GM12878 (cell line): ENCODE measurements at regions not wholly inside any gene's neighbourhood (a gene's known extent, or its start where the extent isn't known, plus 50 kb on each side); places are given as distances from the start of the nearest gene placed in this dataset.

Source experiments
- ATAC-seq: fragments of 200-7000 bp; cut with Tn5 transposase; 3 replicates; pipeline ENCODE4 v1.9.1; 2020; ENCODE audit warnings: mild to moderate bottlenecking, moderate library complexity
- BruUV-seq: library from RNA; stranded (reverse); fragments of 400-500 nt; replicated peaks from 2 replicates; lab custom pipeline; 2021; lab: Mats Ljungman, UMichigan
- CTCF ChIA-PET: fragments of 300-600 bp; sonication (Branson Sonifier 250); formaldehyde crosslinking; extraction: SDS; loops from one replicate; lab custom pipeline; 2021; ENCODE audit warnings: inconsistent platforms; lab: Yijun Ruan, JAX
- POLR2A ChIA-PET: fragments of 350-600 bp; formaldehyde crosslinking; extraction: SDS; loops from one replicate; lab custom pipeline; 2021; ENCODE audit warnings: inconsistent platforms; lab: Charles Lee
- RAD21 ChIA-PET: fragments of 300-600 bp; sonication (Branson Sonifier 250); formaldehyde crosslinking; loops from one replicate; lab custom pipeline; 2023; ENCODE audit warnings: antibody characterized with exemption; ENCODE audit not compliant: unreplicated experiment; lab: Charles Lee
- SMC1A ChIA-PET: fragments of 300-600 bp; sonication (Branson Sonifier 250); formaldehyde crosslinking; loops from one replicate; lab custom pipeline; 2023; ENCODE audit not compliant: unreplicated experiment, uncharacterized antibody; lab: Charles Lee
- DNase-seq: peaks from one replicate; pipeline ENCODE4 v3.0.0-alpha.2; 2011; ENCODE audit warnings: low read depth, low spot score
- FAIRE-seq: peaks from 3 replicates; lab custom pipeline; 2011; peaks lifted over from hg19 to GRCh38; lab: Jason Lieb, UNC
- H2AFZ ChIP-seq: 2 replicates; pipeline ENCODE4 v1.6.0; 2011; ENCODE audit warnings: low read depth, low read length, control low read depth; ENCODE audit not compliant: control insufficient read depth
- H3K27ac ChIP-seq: 2 replicates; pipeline ENCODE4 v1.5.1; 2011; ENCODE audit warnings: control low read depth; ENCODE audit not compliant: control insufficient read depth, insufficient read depth
- H3K27me3 ChIP-seq, 2 experiments: replicated peaks in 1 of 2; 2 replicates each; pipeline versions ENCODE4 v1.6.0 to v1.6.1; 2011; ENCODE audit warnings: low read length in 1 of 2; ENCODE audit not compliant: control insufficient read depth in 2 of 2, insufficient read depth in 2 of 2
- H3K36me3 ChIP-seq, 2 experiments: 2 replicates each; pipeline ENCODE4 v1.5.1; 2011; ENCODE audit warnings: low read length in 1 of 2; ENCODE audit not compliant: control insufficient read depth in 2 of 2, insufficient read depth in 2 of 2
- H3K4me1 ChIP-seq: 2 replicates; pipeline ENCODE4 v1.6.1; 2011; ENCODE audit warnings: mild to moderate bottlenecking, low read length, moderate library complexity, mixed read lengths; ENCODE audit not compliant: control insufficient read depth, insufficient read depth
- H3K4me2 ChIP-seq: 2 replicates; pipeline ENCODE4 v1.6.0; 2011; ENCODE audit warnings: control low read depth; ENCODE audit not compliant: control insufficient read depth, insufficient read depth
- H3K4me3 ChIP-seq: fragments of 200-600 bp; sonication (generic); 2 replicates; pipeline ENCODE4 v1.5.1; 2016
- H3K79me2 ChIP-seq: 2 replicates; pipeline ENCODE4 v1.6.0; 2011; ENCODE audit warnings: low read length; ENCODE audit not compliant: control insufficient read depth, insufficient read depth
- H3K9ac ChIP-seq: 2 replicates; pipeline ENCODE4 v1.8.0; 2011; ENCODE audit warnings: low read length, control low read depth, mixed read lengths; ENCODE audit not compliant: control insufficient read depth, insufficient read depth
- H3K9me3 ChIP-seq: replicated peaks from 3 replicates; pipeline ENCODE4 v1.5.1; 2011; ENCODE audit warnings: mild to moderate bottlenecking, low read length; ENCODE audit not compliant: control insufficient read depth, insufficient read depth
- H4K20me1 ChIP-seq: 2 replicates; pipeline ENCODE4 v1.6.0; 2011; ENCODE audit not compliant: control insufficient read depth, insufficient read depth
- CBFB ChIP-seq: IDR thresholded peaks from 2 replicates; pipeline ENCODE4 v1.6.1; 2016; ENCODE audit warnings: antibody characterized with exemption, low read depth
- CREB1 ChIP-seq: IDR thresholded peaks from 2 replicates; pipeline ENCODE4 v1.6.1; 2012; ENCODE audit warnings: low read depth, mild to moderate bottlenecking, inconsistent platforms
- EGR1 ChIP-seq, 2 experiments: IDR thresholded peaks; 1 replicate in 1 of 2; 2 replicates in 1 of 2; pipeline ENCODE4 v1.6.1; 2011 to 2012; ENCODE audit warnings: low read depth in 2 of 2, low read length in 2 of 2, borderline replicate concordance in 1 of 2, mild to moderate bottlenecking in 1 of 2, moderate library complexity in 1 of 2
- IKZF1 ChIP-seq: fragments of 450-650 bp; conservative IDR thresholded peaks from 2 replicates; pipeline ENCODE4 v1.6.1; 2017; ENCODE audit warnings: antibody characterized with exemption, mild to moderate bottlenecking
- NFYB ChIP-seq: IDR thresholded peaks from 2 replicates; pipeline ENCODE4 v1.6.1; 2011; ENCODE audit warnings: low read depth, mild to moderate bottlenecking, low read length, improper control_type of control experiment, moderate library complexity; ENCODE audit not compliant: insufficient read depth
- NRF1 ChIP-seq: conservative IDR thresholded peaks from 2 replicates; pipeline ENCODE4 v1.6.1; 2011; ENCODE audit warnings: mild to moderate bottlenecking, low read depth, low read length, improper control_type of control experiment
- RAD51 ChIP-seq: fragments of 450-650 bp; IDR thresholded peaks from 2 replicates; pipeline ENCODE4 v1.6.1; 2016; ENCODE audit warnings: moderate library complexity, mild to moderate bottlenecking, inconsistent platforms
- RCOR1 ChIP-seq: conservative IDR thresholded peaks from 2 replicates; pipeline ENCODE4 v1.6.1; 2012; ENCODE audit warnings: low read depth, low read length, improper control_type of control experiment
- SIN3A ChIP-seq: IDR thresholded peaks from 2 replicates; pipeline ENCODE4 v1.6.1; 2012; ENCODE audit warnings: low read depth, low read length, improper control_type of control experiment
- SREBF2 ChIP-seq: IDR thresholded peaks from 2 replicates; pipeline ENCODE4 v1.6.1; 2012; ENCODE audit warnings: mild to moderate bottlenecking, low read length
- SUPT20H ChIP-seq: IDR thresholded peaks from 2 replicates; pipeline ENCODE4 v1.6.1; 2011; ENCODE audit warnings: low read depth, mild to moderate bottlenecking, low read length, moderate library complexity, borderline replicate concordance; ENCODE audit not compliant: control insufficient read depth
- TBL1XR1 ChIP-seq: IDR thresholded peaks from 2 replicates; pipeline ENCODE4 v1.6.1; 2012; ENCODE audit warnings: low read depth, low read length, improper control_type of control experiment
- YBX1 ChIP-seq: fragments of 450-650 bp; IDR thresholded peaks from 2 replicates; pipeline ENCODE4 v1.6.1; 2016; ENCODE audit warnings: antibody characterized with exemption
- ZZZ3 ChIP-seq: IDR thresholded peaks from 2 replicates; pipeline ENCODE4 v1.6.1; 2011; ENCODE audit warnings: low read depth; ENCODE audit not compliant: control insufficient read depth, insufficient read length
- WGBS: methylation state at CpG from one replicate; pipeline ENCODE4 v1.1.6; 2016; ENCODE audit warnings: low lambda C conversion rate; ENCODE audit not compliant: insufficient replicate concordance, insufficient coverage; ENCODE audit errors: missing lambda C conversion rate; 5-methylcytosine and 5-hydroxymethylcytosine counted together
- in situ Hi-C: fragments of 300-500 bp; cut with MboI; formaldehyde crosslinking; loops from 9 replicates; pipeline ENCODE4 v1.14.3; 2018; ENCODE audit warnings: mixed read lengths
- intact Hi-C: fragments of 100-400 bp; cut with micrococcal nuclease; formaldehyde crosslinking; loops from one replicate; pipeline ENCODE4 v1.14.2; 2022; ENCODE audit not compliant: unreplicated experiment
- TF ChIP-seq, protein P1 (sequence below): IDR thresholded peaks from 2 replicates; pipeline ENCODE4 v1.6.1; 2012; ENCODE audit warnings: low read depth, low read length, improper control_type of control experiment
- TF ChIP-seq, protein P2 (sequence below): fragments of 450-650 bp; IDR thresholded peaks from 2 replicates; pipeline ENCODE4 v1.6.1; 2017; ENCODE audit warnings: mild to moderate bottlenecking
- TF ChIP-seq, protein P3 (sequence below): fragments of 450-650 bp; IDR thresholded peaks from 2 replicates; pipeline ENCODE4 v1.6.1; 2017; ENCODE audit warnings: borderline replicate concordance
- TF ChIP-seq, protein P4 (sequence below): fragments of 450-650 bp; IDR thresholded peaks from 2 replicates; pipeline ENCODE4 v1.6.1; 2018; ENCODE audit warnings: mild to moderate bottlenecking, low read depth, moderate library complexity; ENCODE audit not compliant: partially characterized antibody

DNA sequence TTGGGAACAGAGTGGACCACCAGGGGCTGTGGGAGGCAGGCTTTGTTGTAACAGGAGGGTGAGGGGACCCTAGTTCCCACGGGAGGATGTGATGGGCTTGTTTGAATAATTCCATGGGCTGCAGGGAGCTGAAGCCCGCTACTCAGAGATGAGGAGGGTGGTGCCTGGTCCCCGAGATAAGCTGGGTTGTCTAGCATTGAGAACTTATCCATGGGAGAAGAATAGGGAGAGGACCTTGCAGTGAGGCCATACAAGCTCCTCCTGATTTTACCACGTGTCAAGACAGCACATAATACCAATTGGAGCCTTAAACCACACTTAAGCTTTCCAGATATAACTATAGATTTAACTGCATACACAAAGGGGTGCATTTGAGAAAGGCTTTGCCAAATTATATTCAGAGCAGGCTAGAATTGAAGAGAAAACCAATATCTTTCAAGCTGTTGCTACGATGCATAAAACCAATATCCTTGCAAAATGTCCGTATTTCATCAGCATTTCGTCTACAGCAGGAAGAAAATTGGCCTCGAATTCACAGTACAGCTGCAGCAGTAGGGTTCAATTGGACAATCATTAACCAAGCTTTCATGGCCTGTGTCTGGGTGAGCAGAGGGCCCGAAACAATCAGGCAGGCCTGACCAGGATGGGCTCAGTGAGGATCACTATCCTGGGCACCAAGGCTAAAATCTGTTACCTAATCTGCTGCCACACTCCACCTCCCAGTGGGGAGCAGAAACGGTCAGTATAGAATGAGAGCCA, 500.7 kb downstream of the OCA2 start (continued):
- TF ChIP-seq, protein P1, sequence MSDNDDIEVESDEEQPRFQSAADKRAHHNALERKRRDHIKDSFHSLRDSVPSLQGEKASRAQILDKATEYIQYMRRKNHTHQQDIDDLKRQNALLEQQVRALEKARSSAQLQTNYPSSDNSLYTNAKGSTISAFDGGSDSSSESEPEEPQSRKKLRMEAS: no peak
- TF ChIP-seq CREB1: no peak
- TF ChIP-seq RCOR1: no peak
- no peak for TF ChIP-seq CBFB

DNA sequence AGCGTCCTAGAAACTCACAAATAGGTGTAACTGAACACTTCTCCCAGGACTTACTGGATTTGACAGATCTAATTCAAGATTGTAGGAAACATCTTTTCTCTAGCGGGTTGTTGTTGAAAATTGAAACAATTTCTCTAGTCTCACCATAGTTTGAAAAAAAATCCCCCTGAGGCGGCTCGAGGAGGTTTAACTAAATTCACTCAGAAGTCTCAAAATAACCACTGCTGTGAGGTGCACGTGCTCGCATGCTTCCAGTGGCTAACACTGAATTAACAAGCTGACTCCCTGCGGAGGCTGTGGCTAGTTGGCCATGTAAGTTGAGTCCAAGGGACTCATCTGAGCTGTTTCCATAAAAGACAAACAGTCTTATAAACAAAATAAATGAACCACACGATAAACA, 503.9 kb downstream of the OCA2 start:
- SMC1A ChIA-PET: no interaction called here
- DNase-seq (no peak), ATAC-seq (no peak), FAIRE-seq (no peak)
- 32% methylated on average over 8 of the region's 8 CpGs for WGBS
- RAD21 ChIA-PET: no interaction called here
- Histone ChIP-seq H4K20me1 (no peaks in the 10 kb centered on the region), H2AFZ (no peak overlapping the region), H3K9ac (no peak overlapping the region), H3K27me3 (no peaks in the 10 kb centered on the region), H3K4me1 (no peaks in the 10 kb centered on the region), H3K79me2 (no peaks in the 10 kb centered on the region), H3K4me3 (no peak overlapping the region), H3K27ac (no peak overlapping the region), H3K36me3 (no peaks in the 10 kb centered on the region), H3K4me2 (no peak overlapping the region), H3K9me3 (no peaks in the 10 kb centered on the region; the same call in 2 of the 3 replicates)
- CTCF ChIA-PET: no interaction called here
- in situ Hi-C loops (no loop called here), intact Hi-C loops (no loop called here)
- POLR2A ChIA-PET: no interaction called here
- no peak for TF ChIP-seq TBL1XR1
- no peak for TF ChIP-seq SREBF2
- TF ChIP-seq IKZF1: no peak
- no peak for TF ChIP-seq ZZZ3
- TF ChIP-seq, protein P2, sequence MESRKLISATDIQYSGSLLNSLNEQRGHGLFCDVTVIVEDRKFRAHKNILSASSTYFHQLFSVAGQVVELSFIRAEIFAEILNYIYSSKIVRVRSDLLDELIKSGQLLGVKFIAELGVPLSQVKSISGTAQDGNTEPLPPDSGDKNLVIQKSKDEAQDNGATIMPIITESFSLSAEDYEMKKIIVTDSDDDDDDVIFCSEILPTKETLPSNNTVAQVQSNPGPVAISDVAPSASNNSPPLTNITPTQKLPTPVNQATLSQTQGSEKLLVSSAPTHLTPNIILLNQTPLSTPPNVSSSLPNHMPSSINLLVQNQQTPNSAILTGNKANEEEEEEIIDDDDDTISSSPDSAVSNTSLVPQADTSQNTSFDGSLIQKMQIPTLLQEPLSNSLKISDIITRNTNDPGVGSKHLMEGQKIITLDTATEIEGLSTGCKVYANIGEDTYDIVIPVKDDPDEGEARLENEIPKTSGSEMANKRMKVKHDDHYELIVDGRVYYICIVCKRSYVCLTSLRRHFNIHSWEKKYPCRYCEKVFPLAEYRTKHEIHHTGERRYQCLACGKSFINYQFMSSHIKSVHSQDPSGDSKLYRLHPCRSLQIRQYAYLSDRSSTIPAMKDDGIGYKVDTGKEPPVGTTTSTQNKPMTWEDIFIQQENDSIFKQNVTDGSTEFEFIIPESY: no peak
- TF ChIP-seq, protein P3, sequence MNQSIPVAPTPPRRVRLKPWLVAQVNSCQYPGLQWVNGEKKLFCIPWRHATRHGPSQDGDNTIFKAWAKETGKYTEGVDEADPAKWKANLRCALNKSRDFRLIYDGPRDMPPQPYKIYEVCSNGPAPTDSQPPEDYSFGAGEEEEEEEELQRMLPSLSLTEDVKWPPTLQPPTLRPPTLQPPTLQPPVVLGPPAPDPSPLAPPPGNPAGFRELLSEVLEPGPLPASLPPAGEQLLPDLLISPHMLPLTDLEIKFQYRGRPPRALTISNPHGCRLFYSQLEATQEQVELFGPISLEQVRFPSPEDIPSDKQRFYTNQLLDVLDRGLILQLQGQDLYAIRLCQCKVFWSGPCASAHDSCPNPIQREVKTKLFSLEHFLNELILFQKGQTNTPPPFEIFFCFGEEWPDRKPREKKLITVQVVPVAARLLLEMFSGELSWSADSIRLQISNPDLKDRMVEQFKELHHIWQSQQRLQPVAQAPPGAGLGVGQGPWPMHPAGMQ: no peak
- no peak for TF ChIP-seq SIN3A
- no peak for TF ChIP-seq SUPT20H
- no peak for TF ChIP-seq NFYB
- TF ChIP-seq, protein P4, sequence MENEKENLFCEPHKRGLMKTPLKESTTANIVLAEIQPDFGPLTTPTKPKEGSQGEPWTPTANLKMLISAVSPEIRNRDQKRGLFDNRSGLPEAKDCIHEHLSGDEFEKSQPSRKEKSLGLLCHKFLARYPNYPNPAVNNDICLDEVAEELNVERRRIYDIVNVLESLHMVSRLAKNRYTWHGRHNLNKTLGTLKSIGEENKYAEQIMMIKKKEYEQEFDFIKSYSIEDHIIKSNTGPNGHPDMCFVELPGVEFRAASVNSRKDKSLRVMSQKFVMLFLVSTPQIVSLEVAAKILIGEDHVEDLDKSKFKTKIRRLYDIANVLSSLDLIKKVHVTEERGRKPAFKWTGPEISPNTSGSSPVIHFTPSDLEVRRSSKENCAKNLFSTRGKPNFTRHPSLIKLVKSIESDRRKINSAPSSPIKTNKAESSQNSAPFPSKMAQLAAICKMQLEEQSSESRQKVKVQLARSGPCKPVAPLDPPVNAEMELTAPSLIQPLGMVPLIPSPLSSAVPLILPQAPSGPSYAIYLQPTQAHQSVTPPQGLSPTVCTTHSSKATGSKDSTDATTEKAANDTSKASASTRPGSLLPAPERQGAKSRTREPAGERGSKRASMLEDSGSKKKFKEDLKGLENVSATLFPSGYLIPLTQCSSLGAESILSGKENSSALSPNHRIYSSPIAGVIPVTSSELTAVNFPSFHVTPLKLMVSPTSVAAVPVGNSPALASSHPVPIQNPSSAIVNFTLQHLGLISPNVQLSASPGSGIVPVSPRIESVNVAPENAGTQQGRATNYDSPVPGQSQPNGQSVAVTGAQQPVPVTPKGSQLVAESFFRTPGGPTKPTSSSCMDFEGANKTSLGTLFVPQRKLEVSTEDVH: no peak
- no peak for TF ChIP-seq RAD51
- TF ChIP-seq NRF1: no peak
- TF ChIP-seq YBX1: no peak
- TF ChIP-seq EGR1 (IDR thresholded peaks at IDR 0.05; ENCODE audit: borderline replicate concordance in 1 of 2, low read depth in 2 of 2, low read length in 2 of 2): no peak
- no TSS peak for BruUV-seq
